ENCODE measurements at regions not wholly inside any gene's neighbourhood (a gene's known extent, or its start where the extent isn't known, plus 50 kb on each side); places are given as distances from the start of the nearest gene placed in this dataset.

DNA sequence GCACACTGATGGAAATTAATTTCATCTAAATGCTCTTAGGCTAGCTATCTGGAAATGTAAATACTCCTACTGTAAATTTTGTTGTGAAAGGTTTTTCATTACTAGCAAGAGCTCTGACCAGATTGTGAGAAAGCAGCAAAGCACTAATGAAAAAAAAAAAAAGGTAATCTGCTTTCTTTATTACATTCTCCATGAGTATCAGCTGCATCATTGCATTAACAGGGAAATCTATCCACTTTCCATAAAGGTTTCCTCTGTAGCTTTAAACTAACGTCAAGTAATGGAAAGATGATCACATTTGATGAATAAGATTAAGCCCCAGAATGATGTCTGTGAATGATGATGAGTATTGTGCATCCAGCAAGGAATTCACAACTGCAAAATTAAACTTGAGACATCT lies 790.6 kb upstream of the TYRP1 start:
- Histone ChIP-seq H3K4me1 (no peaks in the 10 kb centered on the region), H3K4me3 (no peak overlapping the region), H3K27me3 (no peaks in the 10 kb centered on the region), H3K36me3 (no peaks in the 10 kb centered on the region), H3K9me3 (no peaks in the 10 kb centered on the region), H3K27ac (no peak overlapping the region)
- intact Hi-C loops (cut with DNase I; ENCODE audit: low total_unique reads) = no loop called here
- no peak for DNase-seq
- TF ChIP-seq, protein P1, sequence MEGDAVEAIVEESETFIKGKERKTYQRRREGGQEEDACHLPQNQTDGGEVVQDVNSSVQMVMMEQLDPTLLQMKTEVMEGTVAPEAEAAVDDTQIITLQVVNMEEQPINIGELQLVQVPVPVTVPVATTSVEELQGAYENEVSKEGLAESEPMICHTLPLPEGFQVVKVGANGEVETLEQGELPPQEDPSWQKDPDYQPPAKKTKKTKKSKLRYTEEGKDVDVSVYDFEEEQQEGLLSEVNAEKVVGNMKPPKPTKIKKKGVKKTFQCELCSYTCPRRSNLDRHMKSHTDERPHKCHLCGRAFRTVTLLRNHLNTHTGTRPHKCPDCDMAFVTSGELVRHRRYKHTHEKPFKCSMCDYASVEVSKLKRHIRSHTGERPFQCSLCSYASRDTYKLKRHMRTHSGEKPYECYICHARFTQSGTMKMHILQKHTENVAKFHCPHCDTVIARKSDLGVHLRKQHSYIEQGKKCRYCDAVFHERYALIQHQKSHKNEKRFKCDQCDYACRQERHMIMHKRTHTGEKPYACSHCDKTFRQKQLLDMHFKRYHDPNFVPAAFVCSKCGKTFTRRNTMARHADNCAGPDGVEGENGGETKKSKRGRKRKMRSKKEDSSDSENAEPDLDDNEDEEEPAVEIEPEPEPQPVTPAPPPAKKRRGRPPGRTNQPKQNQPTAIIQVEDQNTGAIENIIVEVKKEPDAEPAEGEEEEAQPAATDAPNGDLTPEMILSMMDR (IDR thresholded peaks at IDR 0.05) = no peak

DNA sequence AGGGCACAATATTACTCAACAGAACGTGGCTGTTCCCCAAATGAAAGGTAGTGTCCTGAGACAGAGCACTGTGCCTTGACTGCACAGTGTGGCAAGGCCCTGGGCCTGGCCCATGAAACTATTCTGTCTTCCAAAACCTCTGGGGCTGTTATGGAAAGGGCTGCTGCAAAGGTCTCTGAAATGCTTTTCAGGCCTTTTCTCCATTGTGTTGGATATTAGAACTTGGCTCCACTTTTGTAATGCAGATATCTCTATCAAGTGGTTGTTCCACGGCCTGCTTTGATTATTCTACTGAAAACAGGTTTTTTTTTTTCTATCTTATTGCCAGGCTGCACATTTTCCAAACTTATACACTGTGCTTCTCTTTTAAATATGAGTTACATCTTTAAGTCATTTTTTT lies 777.5 kb upstream of the TYRP1 start:
- TF ChIP-seq, protein P1 (IDR thresholded peaks at IDR 0.05) = no peak
- Histone ChIP-seq H3K9me3 (no peaks in the 10 kb centered on the region), H3K27me3 (no peaks in the 10 kb centered on the region), H3K27ac (no peak overlapping the region), H3K4me1 (no peaks in the 10 kb centered on the region), H3K4me3 (no peak overlapping the region), H3K36me3 (no peaks in the 10 kb centered on the region)
- intact Hi-C loops (cut with DNase I; ENCODE audit: low total_unique reads) = no loop called here
- DNase-seq = no peak

DNA sequence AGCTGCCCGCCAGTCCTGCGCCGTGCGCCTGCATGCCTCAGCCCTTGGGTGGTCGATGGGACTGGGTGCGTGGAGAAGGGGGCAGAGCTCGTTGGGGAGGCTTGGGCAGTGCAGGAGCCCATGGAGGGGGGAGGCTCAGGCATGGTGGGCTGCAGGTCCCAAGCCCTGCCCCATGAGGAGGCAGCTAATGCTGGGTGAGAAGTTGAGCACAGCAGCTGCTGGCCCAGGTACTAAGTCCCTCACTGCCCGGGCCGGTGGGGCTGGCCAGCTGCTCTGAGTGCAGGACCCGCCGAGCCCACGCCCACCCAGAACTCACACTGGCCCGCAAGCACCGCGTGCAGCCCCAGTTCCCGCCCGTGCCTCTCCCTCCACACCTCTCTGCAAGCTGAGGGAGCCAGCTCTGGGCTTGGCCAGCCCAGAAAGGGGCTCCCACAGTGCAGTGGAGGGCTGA lies 764.3 kb upstream of the TYRP1 start:
- Histone ChIP-seq H3K27me3 (no peaks in the 10 kb centered on the region), H3K36me3 (no peaks in the 10 kb centered on the region), H3K4me1 (no peaks in the 10 kb centered on the region), H3K4me3 (no peak overlapping the region), H3K9me3 (no peaks in the 10 kb centered on the region), H3K27ac (no peak overlapping the region)
- TF ChIP-seq, protein P1 (IDR thresholded peaks at IDR 0.05) = no peak
- DNase-seq = peak in 1 of 2 donors; percentile 59
- intact Hi-C loops (cut with DNase I; ENCODE audit: low total_unique reads) = no loop called here

DNA sequence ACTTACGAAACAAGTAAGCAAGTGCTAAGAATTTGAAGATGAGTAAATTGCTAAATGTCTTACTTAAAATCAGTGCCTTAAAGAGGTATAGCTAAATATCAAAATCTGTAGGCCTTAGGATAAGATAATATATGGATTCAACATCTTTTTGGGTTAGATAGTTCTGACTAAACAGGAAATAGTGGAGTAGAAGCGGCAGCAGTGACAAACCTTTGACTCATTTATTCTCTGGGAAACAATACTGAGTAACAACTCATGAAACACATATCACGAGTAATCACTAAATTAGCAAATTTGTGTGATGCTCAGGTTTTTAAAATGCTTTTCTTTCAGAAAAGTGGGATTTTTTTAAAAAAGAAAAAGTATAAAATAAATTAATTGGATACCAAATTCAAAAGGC lies 762.1 kb upstream of the TYRP1 start:
- TF ChIP-seq, protein P1 (IDR thresholded peaks at IDR 0.05) = no peak
- Histone ChIP-seq H3K4me3 (no peak overlapping the region), H3K27me3 (no peaks in the 10 kb centered on the region), H3K9me3 (no peaks in the 10 kb centered on the region), H3K4me1 (no peaks in the 10 kb centered on the region), H3K27ac (no peak overlapping the region), H3K36me3 (no peaks in the 10 kb centered on the region)
- intact Hi-C loops (cut with DNase I; ENCODE audit: low total_unique reads) = no loop called here
- no peak for DNase-seq

DNA sequence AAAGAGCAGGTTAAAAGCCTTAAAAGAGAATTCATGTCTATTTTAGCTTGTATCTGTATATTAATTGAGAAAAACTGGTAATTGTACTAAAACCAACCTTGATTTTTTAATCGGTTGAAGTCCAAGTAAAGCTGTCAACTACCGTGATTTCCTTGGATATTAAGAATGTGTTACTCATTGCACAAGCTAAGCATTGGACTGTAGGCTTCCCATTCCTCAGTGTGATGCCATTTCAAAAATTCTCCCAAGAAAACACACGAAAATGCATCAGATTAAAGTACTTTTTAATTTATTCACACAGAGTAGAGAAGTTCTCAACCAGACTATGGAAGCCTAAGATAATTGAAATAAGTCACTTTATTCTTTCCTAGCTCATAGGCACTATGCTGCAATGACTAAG lies 761.4 kb upstream of the TYRP1 start:
- Histone ChIP-seq H3K36me3 (no peaks in the 10 kb centered on the region), H3K9me3 (no peaks in the 10 kb centered on the region), H3K4me1 (no peaks in the 10 kb centered on the region), H3K27ac (no peak overlapping the region), H3K27me3 (no peaks in the 10 kb centered on the region), H3K4me3 (no peak overlapping the region)
- intact Hi-C loops (cut with DNase I; ENCODE audit: low total_unique reads) = no loop called here
- no peak for DNase-seq
- TF ChIP-seq, protein P1 (IDR thresholded peaks at IDR 0.05) = no peak

DNA sequence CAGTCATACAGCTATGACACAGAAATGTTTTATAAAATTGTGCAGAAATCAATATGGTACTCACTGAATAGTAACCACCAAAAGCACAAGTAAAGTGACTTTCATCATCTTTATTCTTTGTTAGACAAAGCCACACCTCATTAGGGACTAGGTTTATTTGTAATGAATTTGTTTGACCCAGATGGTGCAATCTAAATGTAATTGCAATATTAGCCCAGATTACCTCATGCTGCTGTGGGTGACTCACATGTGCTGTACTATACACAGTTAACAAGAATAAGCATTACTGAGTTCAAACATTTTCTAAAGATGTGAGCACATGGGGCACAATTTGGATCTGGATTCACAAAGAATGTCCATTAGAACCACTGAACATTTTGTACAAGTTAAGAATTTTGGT lies 759.3 kb upstream of the TYRP1 start:
- no peaks in the 10 kb centered on the region for H3K9me3 ChIP-seq
- TF ChIP-seq, protein P1 (IDR thresholded peaks at IDR 0.05) = no peak
- H3K4me1 ChIP-seq = no peaks in the 10 kb centered on the region
- no peak overlapping the region for H3K4me3 ChIP-seq
- no peaks in the 10 kb centered on the region for H3K27me3 ChIP-seq
- DNase-seq = no peak
- H3K27ac ChIP-seq = no peak overlapping the region
- intact Hi-C loops (cut with DNase I; ENCODE audit: low total_unique reads) = no loop called here
- H3K36me3 ChIP-seq = no peaks in the 10 kb centered on the region

All from tibial artery (tissue), 4 donors.